Gastroesophageal sphincter (tissue), 3 donors: ENCODE measurements at regions not wholly inside any gene's neighbourhood (a gene's known extent, or its start where the extent isn't known, plus 50 kb on each side); places are given as distances from the start of the nearest gene placed in this dataset.

Experiments
- POLR2A ChIP-seq, 2 donors: fragments of 450-650 bp; IDR thresholded peaks; one replicate each; pipeline ENCODE4 v1.6.1; 2017; ENCODE audit warnings: antibody characterized with exemption in 2 of 2, mild to moderate bottlenecking in 2 of 2, moderate library complexity in 1 of 2
- POLR2AphosphoS5 ChIP-seq: sonication (generic); formaldehyde crosslinking; IDR thresholded peaks from one replicate; pipeline ENCODE4 v1.6.1; 2017; ENCODE audit warnings: antibody characterized with exemption
- TF ChIP-seq, protein P1 (sequence below), 4 experiments: fragments of 200-600 bp in 2 of 4; fragments of 450-650 bp in 2 of 4; sonication (generic) in 1 of 4; IDR thresholded peaks; one replicate each; pipeline ENCODE4 v1.5.1; 2017 to 2019; ENCODE audit warnings: antibody characterized with exemption in 4 of 4, mild to moderate bottlenecking in 2 of 4, moderate library complexity in 2 of 4

DNA sequence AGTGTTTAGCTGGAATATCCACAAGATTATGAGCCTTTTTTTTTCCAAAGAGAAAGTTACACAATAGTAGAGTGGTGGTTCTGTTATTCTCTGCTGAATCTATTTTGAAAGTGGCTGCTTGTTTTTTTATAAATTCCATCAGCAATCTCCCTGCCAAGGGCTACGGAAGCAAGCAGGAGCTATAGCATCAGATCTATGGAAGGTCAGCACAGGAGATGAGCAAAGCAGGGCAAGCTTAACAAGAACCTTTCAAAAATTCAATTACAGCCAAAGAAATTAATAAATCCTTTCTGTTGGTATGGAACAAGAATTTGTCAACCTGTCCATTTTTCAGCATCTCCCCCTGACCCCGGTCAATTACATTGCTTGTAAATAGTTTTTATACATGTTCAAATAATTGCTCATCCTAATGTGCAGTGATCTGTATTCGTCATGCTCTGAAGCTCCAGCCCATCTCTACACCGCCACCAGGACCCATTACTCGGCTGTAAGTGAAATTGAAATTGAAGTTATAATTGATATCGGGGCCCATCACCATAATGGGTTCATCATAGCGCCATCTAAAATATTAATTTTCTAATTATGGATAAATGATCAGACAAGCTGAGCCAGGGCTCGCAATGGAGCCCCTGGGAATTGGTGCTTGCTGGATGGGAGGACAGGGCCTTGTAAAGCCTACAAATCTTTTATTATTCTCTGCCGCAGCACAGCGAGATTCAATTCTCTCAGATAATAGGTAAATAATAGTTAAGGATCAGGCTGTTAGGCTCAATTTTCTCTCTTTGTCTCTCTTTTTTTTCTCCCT, 215.1 kb downstream of the ATG4C start:
- TF ChIP-seq, protein P1, sequence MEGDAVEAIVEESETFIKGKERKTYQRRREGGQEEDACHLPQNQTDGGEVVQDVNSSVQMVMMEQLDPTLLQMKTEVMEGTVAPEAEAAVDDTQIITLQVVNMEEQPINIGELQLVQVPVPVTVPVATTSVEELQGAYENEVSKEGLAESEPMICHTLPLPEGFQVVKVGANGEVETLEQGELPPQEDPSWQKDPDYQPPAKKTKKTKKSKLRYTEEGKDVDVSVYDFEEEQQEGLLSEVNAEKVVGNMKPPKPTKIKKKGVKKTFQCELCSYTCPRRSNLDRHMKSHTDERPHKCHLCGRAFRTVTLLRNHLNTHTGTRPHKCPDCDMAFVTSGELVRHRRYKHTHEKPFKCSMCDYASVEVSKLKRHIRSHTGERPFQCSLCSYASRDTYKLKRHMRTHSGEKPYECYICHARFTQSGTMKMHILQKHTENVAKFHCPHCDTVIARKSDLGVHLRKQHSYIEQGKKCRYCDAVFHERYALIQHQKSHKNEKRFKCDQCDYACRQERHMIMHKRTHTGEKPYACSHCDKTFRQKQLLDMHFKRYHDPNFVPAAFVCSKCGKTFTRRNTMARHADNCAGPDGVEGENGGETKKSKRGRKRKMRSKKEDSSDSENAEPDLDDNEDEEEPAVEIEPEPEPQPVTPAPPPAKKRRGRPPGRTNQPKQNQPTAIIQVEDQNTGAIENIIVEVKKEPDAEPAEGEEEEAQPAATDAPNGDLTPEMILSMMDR (IDR thresholded peaks at IDR 0.05): no peak
- TF ChIP-seq POLR2A (IDR thresholded peaks at IDR 0.05) (no peak), POLR2AphosphoS5 (no peak)
